Karpas-422 (cell line): ENCODE measurements at regions not wholly inside any gene's neighbourhood (a gene's known extent, or its start where the extent isn't known, plus 50 kb on each side); places are given as distances from the start of the nearest gene placed in this dataset.

Experiments
- DNase-seq: peaks from one replicate; pipeline ENCODE4 v3.0.0-alpha.2; 2015
- H2AFZ ChIP-seq: fragments of 200-600 bp; sonication (generic); 2 replicates; pipeline ENCODE4 v1.6.1; 2014; ENCODE audit warnings: antibody characterized with exemption, low read length, mixed read lengths
- H3K27ac ChIP-seq: fragments of 200-600 bp; sonication (generic); 2 replicates; pipeline ENCODE4 v1.5.1; 2014; ENCODE audit warnings: mild to moderate bottlenecking, low read length, moderate library complexity
- H3K27me3 ChIP-seq: fragments of 200-600 bp; sonication (generic); 2 replicates; pipeline ENCODE4 v1.6.1; 2014; ENCODE audit warnings: low read length, mixed read lengths
- H3K36me3 ChIP-seq: fragments of 200-600 bp; sonication (generic); 2 replicates; pipeline ENCODE4 v1.6.1; 2014; ENCODE audit warnings: low read length, mixed read lengths; ENCODE audit not compliant: insufficient read depth
- H3K4me1 ChIP-seq: fragments of 200-600 bp; sonication (generic); 2 replicates; pipeline ENCODE4 v1.6.1; 2014; ENCODE audit warnings: mild to moderate bottlenecking, low read length, mixed read lengths
- H3K4me2 ChIP-seq: fragments of 200-600 bp; sonication (generic); 2 replicates; pipeline ENCODE4 v1.6.1; 2014; ENCODE audit warnings: low read length, low read depth, mild to moderate bottlenecking; ENCODE audit not compliant: poor library complexity, severe bottlenecking
- H3K4me3 ChIP-seq: fragments of 200-600 bp; sonication (generic); 2 replicates; pipeline ENCODE4 v1.5.1; 2014; ENCODE audit warnings: mild to moderate bottlenecking, antibody characterized with exemption, low read length, mixed read lengths
- H3K79me2 ChIP-seq: fragments of 200-600 bp; sonication (generic); 2 replicates; pipeline ENCODE4 v1.6.1; 2014; ENCODE audit warnings: mild to moderate bottlenecking, low read length, mixed read lengths
- H3K9ac ChIP-seq: fragments of 200-600 bp; sonication (generic); 2 replicates; pipeline ENCODE4 v1.6.0; 2014; ENCODE audit warnings: low read length
- H3K9me2 ChIP-seq: fragments of 200-600 bp; sonication (generic), shearing (Covaris generic); replicated peaks from 2 replicates; pipeline ENCODE4 v1.6.0; 2014; ENCODE audit warnings: mild to moderate bottlenecking, low read length, moderate library complexity; ENCODE audit not compliant: insufficient read depth
- H3K9me3 ChIP-seq: fragments of 300-700, 200-600 bp; sonication (generic); 2 replicates; pipeline ENCODE4 v1.6.1; 2014; ENCODE audit warnings: low read length, mixed read lengths
- H4K20me1 ChIP-seq: fragments of 200-600 bp; sonication (generic); 2 replicates; pipeline ENCODE4 v1.6.1; 2014; ENCODE audit warnings: mild to moderate bottlenecking, antibody characterized with exemption, low read length, low read depth; ENCODE audit not compliant: insufficient read depth

- Histone ChIP-seq H3K9ac (no peak overlapping the region), H3K4me3 (no peak overlapping the region), H3K4me1 (no peaks in the 10 kb centered on the region), H3K9me3 (no peaks in the 10 kb centered on the region), H3K27me3 (no peaks in the 10 kb centered on the region), H2AFZ (no peak overlapping the region), H3K4me2 (no peak overlapping the region), H3K79me2 (no peaks in the 10 kb centered on the region), H3K27ac (no peak overlapping the region), H3K9me2 (no peaks in the 10 kb centered on the region), H4K20me1 (no peaks in the 10 kb centered on the region), H3K36me3 (no peaks in the 10 kb centered on the region)
- no peak for DNase-seq
Observed at GRCh38 chr7:46551603-46552002, 630.5 kb upstream of the IGFBP3 start.

- H3K4me3 ChIP-seq: no peak overlapping the region
- no peak overlapping the region for H3K9ac ChIP-seq
- H3K4me2 ChIP-seq: no peak overlapping the region
- DNase-seq: no peak
- no peaks in the 10 kb centered on the region for H4K20me1 ChIP-seq
- no peak overlapping the region for H3K27ac ChIP-seq
- no peaks in the 10 kb centered on the region for H3K79me2 ChIP-seq
- H3K4me1 ChIP-seq: no peaks in the 10 kb centered on the region
- no peaks in the 10 kb centered on the region for H3K9me2 ChIP-seq
- H3K9me3 ChIP-seq: no peaks in the 10 kb centered on the region
- no peak overlapping the region for H2AFZ ChIP-seq
- H3K27me3 ChIP-seq: no peaks in the 10 kb centered on the region
- no peaks in the 10 kb centered on the region for H3K36me3 ChIP-seq
Observed at GRCh38 chr7:46550864-46551263, 629.8 kb upstream of the IGFBP3 start.

- Histone ChIP-seq H3K79me2 (no peaks in the 10 kb centered on the region), H3K9me2 (no peaks in the 10 kb centered on the region), H3K4me3 (no peak overlapping the region), H3K4me2 (no peak overlapping the region), H3K36me3 (no peaks in the 10 kb centered on the region), H3K9me3 (no peaks in the 10 kb centered on the region), H3K27me3 (no peaks in the 10 kb centered on the region), H3K9ac (no peak overlapping the region), H2AFZ (no peak overlapping the region), H3K27ac (no peak overlapping the region), H4K20me1 (no peaks in the 10 kb centered on the region), H3K4me1 (no peaks in the 10 kb centered on the region)
- DNase-seq: no peak
Observed at GRCh38 chr7:46549892-46550639, 629.0 kb upstream of the IGFBP3 start.

GRCh38 chr7:46549347-46549746 is 628.3 kb upstream of the IGFBP3 start:
- no peaks in the 10 kb centered on the region for H3K79me2 ChIP-seq
- no peak for DNase-seq
- H4K20me1 ChIP-seq: no peaks in the 10 kb centered on the region

GRCh38 chr7:46547044-46547443 is 626.0 kb upstream of the IGFBP3 start:
- H3K4me3 ChIP-seq: no peak overlapping the region
- H3K27me3 ChIP-seq: no peaks in the 10 kb centered on the region
- no peak overlapping the region for H3K9ac ChIP-seq
- H3K79me2 ChIP-seq: no peaks in the 10 kb centered on the region
- no peaks in the 10 kb centered on the region for H3K9me3 ChIP-seq
- no peak for DNase-seq
- no peaks in the 10 kb centered on the region for H3K4me1 ChIP-seq
- no peak overlapping the region for H3K27ac ChIP-seq
- H3K36me3 ChIP-seq: no peaks in the 10 kb centered on the region
- H3K9me2 ChIP-seq: no peaks in the 10 kb centered on the region
- H4K20me1 ChIP-seq: no peaks in the 10 kb centered on the region
- no peak overlapping the region for H2AFZ ChIP-seq
- H3K4me2 ChIP-seq: no peak overlapping the region

More at GRCh38 chr7:46549347-46549746, 628.3 kb upstream of the IGFBP3 start:
- Histone ChIP-seq H3K27ac (no peak overlapping the region), H3K9me2 (no peaks in the 10 kb centered on the region), H2AFZ (no peak overlapping the region), H3K4me1 (no peaks in the 10 kb centered on the region), H3K4me3 (no peak overlapping the region), H3K9me3 (no peaks in the 10 kb centered on the region), H3K9ac (no peak overlapping the region), H3K4me2 (no peak overlapping the region), H3K36me3 (no peaks in the 10 kb centered on the region), H3K27me3 (no peaks in the 10 kb centered on the region)

GRCh38 chr7:46545790-46546189 is 624.7 kb upstream of the IGFBP3 start:
- no peaks in the 10 kb centered on the region for H3K9me3 ChIP-seq
- no peaks in the 10 kb centered on the region for H3K4me1 ChIP-seq
- no peak overlapping the region for H3K4me2 ChIP-seq
- no peaks in the 10 kb centered on the region for H3K9me2 ChIP-seq
- no peak overlapping the region for H3K27ac ChIP-seq
- no peaks in the 10 kb centered on the region for H4K20me1 ChIP-seq
- no peaks in the 10 kb centered on the region for H3K79me2 ChIP-seq
- no peak overlapping the region for H3K4me3 ChIP-seq
- no peak for DNase-seq
- no peaks in the 10 kb centered on the region for H3K36me3 ChIP-seq
- H2AFZ ChIP-seq: no peak overlapping the region
- no peak overlapping the region for H3K9ac ChIP-seq
- H3K27me3 ChIP-seq: no peaks in the 10 kb centered on the region

GRCh38 chr7:46544396-46545008 is 623.4 kb upstream of the IGFBP3 start:
- no peak overlapping the region for H2AFZ ChIP-seq
- H3K4me2 ChIP-seq: no peak overlapping the region
- H3K36me3 ChIP-seq: no peaks in the 10 kb centered on the region
- H3K27me3 ChIP-seq: no peaks in the 10 kb centered on the region
- H3K4me1 ChIP-seq: no peaks in the 10 kb centered on the region
- DNase-seq: no peak
- H3K79me2 ChIP-seq: no peaks in the 10 kb centered on the region
- no peak overlapping the region for H3K9ac ChIP-seq
- no peak overlapping the region for H3K27ac ChIP-seq
- H3K4me3 ChIP-seq: no peak overlapping the region
- no peaks in the 10 kb centered on the region for H3K9me3 ChIP-seq
- H3K9me2 ChIP-seq: no peaks in the 10 kb centered on the region
- no peaks in the 10 kb centered on the region for H4K20me1 ChIP-seq

GRCh38 chr7:46542076-46542475 is 621.0 kb upstream of the IGFBP3 start:
- H3K27ac ChIP-seq: no peak overlapping the region
- H2AFZ ChIP-seq: no peak overlapping the region
- no peaks in the 10 kb centered on the region for H3K4me1 ChIP-seq
- no peak overlapping the region for H3K4me2 ChIP-seq
- DNase-seq: no peak
- H3K9ac ChIP-seq: no peak overlapping the region
- H3K9me3 ChIP-seq: no peaks in the 10 kb centered on the region
- no peaks in the 10 kb centered on the region for H3K36me3 ChIP-seq
- H3K27me3 ChIP-seq: no peaks in the 10 kb centered on the region
- H4K20me1 ChIP-seq: no peaks in the 10 kb centered on the region
- no peaks in the 10 kb centered on the region for H3K79me2 ChIP-seq
- H3K4me3 ChIP-seq: no peak overlapping the region
- H3K9me2 ChIP-seq: no peaks in the 10 kb centered on the region
